ENCODE measurements at regions not wholly inside any gene's neighbourhood (a gene's known extent, or its start where the extent isn't known, plus 50 kb on each side); places are given as distances from the start of the nearest gene placed in this dataset.

DNA sequence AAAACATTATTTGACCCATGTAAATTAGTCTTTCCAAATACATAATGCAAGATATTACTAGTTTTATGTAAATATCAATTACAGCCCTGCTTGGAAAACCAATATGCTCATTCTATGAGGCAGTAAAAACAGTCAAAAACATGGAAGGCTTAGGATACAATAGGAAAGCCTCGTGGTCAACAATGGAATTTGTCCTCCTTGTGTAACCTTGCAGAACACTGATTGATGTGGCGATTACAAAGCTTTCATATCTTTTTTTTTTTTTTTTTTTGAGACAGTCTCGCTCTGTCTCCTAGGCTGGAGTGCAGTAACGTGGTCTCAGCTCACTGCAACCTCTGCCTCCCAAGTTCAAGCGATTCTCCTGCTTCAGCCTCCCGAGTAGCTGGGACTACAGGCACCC is 157.3 kb upstream of the BET1 start:
- DNase-seq (ENCODE audit: low spot score) = no peak
- TF ChIP-seq EZH2phosphoT487 (IDR thresholded peaks at IDR 0.05; ENCODE audit: low read depth, severe bottlenecking, unreplicated experiment) (no peak), CTCF (IDR thresholded peaks at IDR 0.05; ENCODE audit: poor library complexity) (no peak), EZH2 (IDR thresholded peaks at IDR 0.05; ENCODE audit: borderline replicate concordance) (no peak)
- Histone ChIP-seq H3K27me3 (no peaks in the 10 kb centered on the region), H4K20me1 (ENCODE audit: insufficient read depth, poor library complexity, severe bottlenecking) (no peaks in the 10 kb centered on the region), H3K4me3 (no peak overlapping the region), H3K27ac (no peak overlapping the region), H3K9me2 (replicated peaks; ENCODE audit: insufficient read depth) (no peaks in the 10 kb centered on the region), H3K79me2 (no peaks in the 10 kb centered on the region), H2AFZ (no peak overlapping the region), H3K4me2 (no peak overlapping the region), H3K36me3 (replicated peaks; ENCODE audit: insufficient read depth, low read depth) (no peaks in the 10 kb centered on the region), H3K4me1 (ENCODE audit: insufficient read depth) (no peaks in the 10 kb centered on the region), H3K9me3 (ENCODE audit: low read depth) (no peaks in the 10 kb centered on the region)
- WGBS (ENCODE audit: low lambda C conversion rate, missing lambda C conversion rate) = 88% methylated on average over 6 of the region's 6 CpGs

- H3K79me2 ChIP-seq = no peaks in the 10 kb centered on the region
Measured at GRCh38 chr7:94169682-94170081, 165.5 kb upstream of the BET1 start.

GRCh38 chr7:94170836-94171235 is 166.7 kb upstream of the BET1 start:
- H3K4me2 ChIP-seq = no peak overlapping the region
- H4K20me1 ChIP-seq (ENCODE audit: insufficient read depth, poor library complexity, severe bottlenecking) = no peaks in the 10 kb centered on the region
- H3K4me3 ChIP-seq = no peak overlapping the region
- H3K79me2 ChIP-seq = no peaks in the 10 kb centered on the region
- no peak overlapping the region for H2AFZ ChIP-seq
- no peak overlapping the region for H3K27ac ChIP-seq
- no peak for DNase-seq (ENCODE audit: low spot score)
- no peaks in the 10 kb centered on the region for H3K4me1 ChIP-seq (ENCODE audit: insufficient read depth)
- H3K9me2 ChIP-seq (replicated peaks; ENCODE audit: insufficient read depth) = no peaks in the 10 kb centered on the region
- TF ChIP-seq EZH2 (IDR thresholded peaks at IDR 0.05; ENCODE audit: borderline replicate concordance) (no peak), CTCF (IDR thresholded peaks at IDR 0.05; ENCODE audit: poor library complexity) (no peak), EZH2phosphoT487 (IDR thresholded peaks at IDR 0.05; ENCODE audit: low read depth, severe bottlenecking, unreplicated experiment) (no peak)
- no peaks in the 10 kb centered on the region for H3K36me3 ChIP-seq (replicated peaks; ENCODE audit: insufficient read depth, low read depth)
- no peaks in the 10 kb centered on the region for H3K27me3 ChIP-seq
- no peaks in the 10 kb centered on the region for H3K9me3 ChIP-seq (ENCODE audit: low read depth)

More at GRCh38 chr7:94169682-94170081, 165.5 kb upstream of the BET1 start:
- TF ChIP-seq EZH2phosphoT487 (IDR thresholded peaks at IDR 0.05; ENCODE audit: low read depth, severe bottlenecking, unreplicated experiment) (no peak), EZH2 (IDR thresholded peaks at IDR 0.05; ENCODE audit: borderline replicate concordance) (no peak), CTCF (IDR thresholded peaks at IDR 0.05; ENCODE audit: poor library complexity) (no peak)
- DNase-seq (ENCODE audit: low spot score) = no peak
- H3K9me2 ChIP-seq (replicated peaks; ENCODE audit: insufficient read depth) = no peaks in the 10 kb centered on the region
- H3K27ac ChIP-seq = no peak overlapping the region
- no peak overlapping the region for H3K4me3 ChIP-seq
- no peaks in the 10 kb centered on the region for H3K9me3 ChIP-seq (ENCODE audit: low read depth)
- no peak overlapping the region for H2AFZ ChIP-seq
- WGBS (ENCODE audit: low lambda C conversion rate, missing lambda C conversion rate) = 93% methylated on average over 4 of the region's 4 CpGs
- no peaks in the 10 kb centered on the region for H4K20me1 ChIP-seq (ENCODE audit: insufficient read depth, poor library complexity, severe bottlenecking)
- no peaks in the 10 kb centered on the region for H3K27me3 ChIP-seq
- H3K4me1 ChIP-seq (ENCODE audit: insufficient read depth) = no peaks in the 10 kb centered on the region
- H3K36me3 ChIP-seq (replicated peaks; ENCODE audit: insufficient read depth, low read depth) = no peaks in the 10 kb centered on the region
- H3K4me2 ChIP-seq = no peak overlapping the region

DNA sequence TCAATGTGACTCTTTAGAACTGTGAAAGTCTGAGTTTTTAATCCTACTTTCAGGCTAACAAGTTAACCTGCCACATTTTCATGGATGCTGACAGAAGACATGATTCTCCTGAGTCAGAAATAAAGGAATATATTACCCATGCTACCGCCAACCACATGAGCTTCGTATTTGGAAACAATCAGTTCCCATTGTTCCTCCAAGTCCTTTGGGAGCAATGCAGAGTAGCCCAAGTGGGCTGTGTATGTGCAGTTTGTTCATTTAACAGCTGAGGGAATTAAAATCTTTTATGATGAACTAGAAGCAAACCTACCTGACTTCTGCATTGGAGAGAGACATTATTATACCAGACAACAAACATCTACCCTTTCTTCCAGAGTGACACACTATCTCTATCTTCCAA is 169.3 kb upstream of the BET1 start:
- no peak for DNase-seq (ENCODE audit: low spot score)
- H3K4me3 ChIP-seq = no peak overlapping the region
- no peaks in the 10 kb centered on the region for H3K9me2 ChIP-seq (replicated peaks; ENCODE audit: insufficient read depth)
- no peaks in the 10 kb centered on the region for H3K9me3 ChIP-seq (ENCODE audit: low read depth)
- no peaks in the 10 kb centered on the region for H3K36me3 ChIP-seq (replicated peaks; ENCODE audit: insufficient read depth, low read depth)
- H2AFZ ChIP-seq = no peak overlapping the region
- WGBS (ENCODE audit: low lambda C conversion rate, missing lambda C conversion rate) = 89% methylated on average over 2 of the region's 2 CpGs
- TF ChIP-seq EZH2phosphoT487 (IDR thresholded peaks at IDR 0.05; ENCODE audit: low read depth, severe bottlenecking, unreplicated experiment) (no peak), EZH2 (IDR thresholded peaks at IDR 0.05; ENCODE audit: borderline replicate concordance) (no peak), CTCF (IDR thresholded peaks at IDR 0.05; ENCODE audit: poor library complexity) (no peak)
- H3K27me3 ChIP-seq = no peaks in the 10 kb centered on the region
- H3K4me1 ChIP-seq (ENCODE audit: insufficient read depth) = no peaks in the 10 kb centered on the region
- H3K4me2 ChIP-seq = no peak overlapping the region
- no peaks in the 10 kb centered on the region for H4K20me1 ChIP-seq (ENCODE audit: insufficient read depth, poor library complexity, severe bottlenecking)
- no peaks in the 10 kb centered on the region for H3K79me2 ChIP-seq
- no peak overlapping the region for H3K27ac ChIP-seq

All from hepatocyte (in vitro differentiated cells).